H9 (cell line): ENCODE measurements at regions not wholly inside any gene's neighbourhood (a gene's known extent, or its start where the extent isn't known, plus 50 kb on each side); places are given as distances from the start of the nearest gene placed in this dataset.

Experiments
- DNase-seq: peaks from one replicate; pipeline ENCODE4 v3.0.0-alpha.2; 2017
- H2AFZ ChIP-seq: one replicate; pipeline ENCODE4 v1.6.1; 2013; ENCODE audit warnings: mild to moderate bottlenecking, low read length, control low read depth, moderate library complexity
- H2AK5ac ChIP-seq: 2 replicates; pipeline ENCODE4 v1.6.1; 2013; ENCODE audit warnings: low read length, control low read depth, mixed read lengths; ENCODE audit not compliant: insufficient read length
- H2BK120ac ChIP-seq: one replicate; pipeline ENCODE4 v1.6.1; 2013; ENCODE audit warnings: low read depth, mild to moderate bottlenecking, low read length, control low read depth, inconsistent platforms; ENCODE audit not compliant: poor library complexity, severe bottlenecking
- H2BK12ac ChIP-seq: 2 replicates; pipeline ENCODE4 v1.6.1; 2013; ENCODE audit warnings: low read length, control low read depth, mixed read lengths, low read depth; ENCODE audit not compliant: insufficient read length
- H2BK15ac ChIP-seq: 2 replicates; pipeline ENCODE4 v1.6.1; 2013; ENCODE audit warnings: low read depth, low read length, control low read depth
- H2BK20ac ChIP-seq: one replicate; pipeline ENCODE4 v1.6.1; 2013; ENCODE audit warnings: low read depth, mild to moderate bottlenecking, low read length, control low read depth, inconsistent platforms; ENCODE audit not compliant: poor library complexity, severe bottlenecking
- H2BK5ac ChIP-seq: 2 replicates; pipeline ENCODE4 v1.6.1; 2013; ENCODE audit warnings: low read length, control low read depth, mixed read lengths; ENCODE audit not compliant: insufficient read length
- H3K14ac ChIP-seq: 2 replicates; pipeline ENCODE4 v1.6.1; 2013; ENCODE audit warnings: low read length, control low read depth; ENCODE audit not compliant: insufficient read depth
- H3K18ac ChIP-seq: 2 replicates; pipeline ENCODE4 v1.6.1; 2013; ENCODE audit warnings: low read depth, mild to moderate bottlenecking, mixed read lengths, low read length, control low read depth; ENCODE audit not compliant: insufficient read length
- H3K23ac ChIP-seq: 2 replicates; pipeline ENCODE4 v1.6.1; 2013; ENCODE audit warnings: low read length, control low read depth, mixed read lengths, low read depth; ENCODE audit not compliant: insufficient read length
- H3K23me2 ChIP-seq: 2 replicates; pipeline ENCODE4 v1.6.1; 2013; ENCODE audit warnings: low read depth, mild to moderate bottlenecking, mixed read lengths, low read length, control low read depth; ENCODE audit not compliant: insufficient read length, poor library complexity, severe bottlenecking
- H3K27ac ChIP-seq: 2 replicates; pipeline ENCODE4 v1.5.1; 2013; ENCODE audit warnings: low read length, control low read depth, mixed read lengths, low read depth; ENCODE audit not compliant: insufficient read length
- H3K27me3 ChIP-seq: 2 replicates; pipeline ENCODE4 v1.6.1; 2013; ENCODE audit warnings: low read length, control low read depth, inconsistent platforms; ENCODE audit not compliant: insufficient read depth
- H3K4ac ChIP-seq: 2 replicates; pipeline ENCODE4 v1.6.1; 2013; ENCODE audit warnings: low read depth, mild to moderate bottlenecking, control low read depth, inconsistent platforms, low read length, moderate library complexity
- H3K4me1 ChIP-seq: 2 replicates; pipeline ENCODE4 v1.6.1; 2013; ENCODE audit warnings: low read length, control low read depth, inconsistent platforms; ENCODE audit not compliant: insufficient read depth
- H3K4me2 ChIP-seq: 2 replicates; pipeline ENCODE4 v1.6.1; 2013; ENCODE audit warnings: low read length, control low read depth, mixed read lengths; ENCODE audit not compliant: insufficient read length, insufficient read depth
- H3K56ac ChIP-seq: 2 replicates; pipeline ENCODE4 v1.6.1; 2013; ENCODE audit warnings: low read depth, mild to moderate bottlenecking, mixed read lengths, low read length, control low read depth; ENCODE audit not compliant: insufficient read length
- H3K79me1 ChIP-seq: 2 replicates; pipeline ENCODE4 v1.6.1; 2013; ENCODE audit warnings: low read depth, mild to moderate bottlenecking, moderate library complexity, low read length, control low read depth, inconsistent platforms; ENCODE audit not compliant: insufficient read depth, poor library complexity, severe bottlenecking
- H3K79me2 ChIP-seq: 2 replicates; pipeline ENCODE4 v1.6.1; 2013; ENCODE audit warnings: low read length, control low read depth, inconsistent platforms; ENCODE audit not compliant: insufficient read depth
- H3K9ac ChIP-seq: 2 replicates; pipeline ENCODE4 v1.6.1; 2013; ENCODE audit warnings: low read length, control low read depth, mixed read lengths; ENCODE audit not compliant: insufficient read length; ENCODE audit errors: extremely low read depth
- H3K9me3 ChIP-seq: one replicate; pipeline ENCODE4 v1.6.1; 2013; ENCODE audit warnings: low read depth, low read length, inconsistent platforms; ENCODE audit not compliant: control insufficient read depth
- H3T11ph ChIP-seq: one replicate; pipeline ENCODE4 v1.6.1; 2013; ENCODE audit warnings: mild to moderate bottlenecking, low read length, control low read depth, inconsistent platforms
- H4K20me1 ChIP-seq: one replicate; pipeline ENCODE4 v1.6.1; 2013; ENCODE audit not compliant: control insufficient read depth, insufficient read length, insufficient read depth
- H4K5ac ChIP-seq: 2 replicates; pipeline ENCODE4 v1.6.1; 2013; ENCODE audit warnings: low read depth, mild to moderate bottlenecking, mixed read lengths, low read length, control low read depth; ENCODE audit not compliant: insufficient read length
- H4K8ac ChIP-seq: replicated peaks from 2 replicates; pipeline ENCODE4 v1.6.1; 2013; ENCODE audit warnings: low read length, control low read depth, mixed read lengths, low read depth; ENCODE audit not compliant: insufficient read length
- H4K91ac ChIP-seq: 2 replicates; pipeline ENCODE4 v1.6.1; 2013; ENCODE audit warnings: low read depth, mild to moderate bottlenecking, moderate library complexity, mixed read lengths, low read length, control low read depth; ENCODE audit not compliant: insufficient read length
- H3K27ac Mint-ChIP-seq, 3 experiments: 2 replicates in 2 of 3; 3 replicates in 1 of 3; pipeline ENCODE4 v1.8.0; 2020 to 2021; ENCODE audit warnings: mixed read lengths in 3 of 3, mild to moderate bottlenecking in 1 of 3, moderate library complexity in 1 of 3
- H3K27me3 Mint-ChIP-seq: 2 replicates; pipeline ENCODE4 v1.8.0; 2021; ENCODE audit warnings: low read depth, mild to moderate bottlenecking, moderate library complexity, mixed read lengths
- H3K36me3 Mint-ChIP-seq, 3 experiments: 2 replicates in 2 of 3; 3 replicates in 1 of 3; pipeline ENCODE4 v1.8.0; 2020 to 2021; ENCODE audit warnings: low read depth in 3 of 3, mixed read lengths in 3 of 3; ENCODE audit not compliant: insufficient read depth in 1 of 3
- H3K4me1 Mint-ChIP-seq, 2 experiments: 2 replicates each; pipeline ENCODE4 v1.8.0; 2020; ENCODE audit warnings: mixed read lengths in 2 of 2
- H3K4me3 Mint-ChIP-seq, 2 experiments: 2 replicates in 1 of 2; 3 replicates in 1 of 2; pipeline ENCODE4 v1.8.0; 2020 to 2021; ENCODE audit warnings: mild to moderate bottlenecking in 2 of 2, mixed read lengths in 2 of 2, moderate library complexity in 1 of 2
- H3K9me3 Mint-ChIP-seq, 2 experiments: 2 replicates in 1 of 2; 3 replicates in 1 of 2; pipeline ENCODE4 v1.8.0; 2020; ENCODE audit warnings: mild to moderate bottlenecking in 2 of 2, mixed read lengths in 2 of 2, moderate library complexity in 1 of 2
- TF ChIP-seq, protein P1 (sequence below): fragments of 200-600 bp; sonication (generic); conservative IDR thresholded peaks from 3 replicates; pipeline ENCODE4 v1.8.0; 2021; ENCODE audit warnings: antibody characterized with exemption, mild to moderate bottlenecking

DNA sequence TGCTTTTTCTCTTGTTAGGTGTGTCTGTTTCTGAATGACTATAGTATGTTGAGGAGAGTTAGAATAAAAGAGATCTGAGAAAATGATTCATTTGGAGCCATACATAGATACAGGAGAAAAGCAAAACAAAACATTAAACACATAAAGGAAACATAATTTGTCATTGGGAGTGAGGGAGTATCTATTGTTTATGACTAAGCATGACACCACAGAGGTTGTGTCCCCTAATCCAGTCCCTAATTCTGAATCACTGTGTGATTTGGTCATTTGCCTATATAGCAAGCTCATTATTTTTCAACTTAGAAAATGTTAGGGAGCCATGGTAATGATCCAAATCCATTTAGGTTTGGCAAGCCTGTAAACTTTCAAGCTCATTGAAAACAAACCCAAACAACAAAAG lies 132.3 kb upstream of the BMPER start:
- Histone ChIP-seq H2BK20ac (no peak overlapping the region), H3K9ac (no peak overlapping the region), H3K56ac (no peak overlapping the region), H3T11ph (no peak overlapping the region), H3K14ac (no peak overlapping the region), H4K5ac (no peak overlapping the region), H3K18ac (no peak overlapping the region), H3K4me1 (no peaks in the 10 kb centered on the region), H2BK120ac (no peak overlapping the region), H2AK5ac (no peak overlapping the region), H2BK12ac (no peak overlapping the region), H3K4ac (no peak overlapping the region), H3K23me2 (no peaks in the 10 kb centered on the region), H3K27ac (no peak overlapping the region), H4K20me1 (no peaks in the 10 kb centered on the region), H3K79me2 (no peaks in the 10 kb centered on the region), H2BK5ac (no peak overlapping the region), H2BK15ac (no peak overlapping the region), H4K8ac (no peak overlapping the region), H3K4me2 (no peak overlapping the region), H4K91ac (no peak overlapping the region), H2AFZ (no peak overlapping the region), H3K27me3 (no peaks in the 10 kb centered on the region; the same call in 1 of the 2 replicates), H3K9me3 (no peaks in the 10 kb centered on the region), H3K23ac (no peak overlapping the region), H3K79me1 (no peaks in the 10 kb centered on the region)
- Mint-ChIP-seq H3K9me3 (no peaks in the 10 kb centered on the region), H3K4me3 (no peak overlapping the region), H3K27me3 (no peaks in the 10 kb centered on the region; the same call in 1 of the 2 replicates), H3K27ac (no peak overlapping the region), H3K4me1 (no peaks in the 10 kb centered on the region), H3K36me3 (no peaks in the 10 kb centered on the region)
- TF ChIP-seq, protein P1, sequence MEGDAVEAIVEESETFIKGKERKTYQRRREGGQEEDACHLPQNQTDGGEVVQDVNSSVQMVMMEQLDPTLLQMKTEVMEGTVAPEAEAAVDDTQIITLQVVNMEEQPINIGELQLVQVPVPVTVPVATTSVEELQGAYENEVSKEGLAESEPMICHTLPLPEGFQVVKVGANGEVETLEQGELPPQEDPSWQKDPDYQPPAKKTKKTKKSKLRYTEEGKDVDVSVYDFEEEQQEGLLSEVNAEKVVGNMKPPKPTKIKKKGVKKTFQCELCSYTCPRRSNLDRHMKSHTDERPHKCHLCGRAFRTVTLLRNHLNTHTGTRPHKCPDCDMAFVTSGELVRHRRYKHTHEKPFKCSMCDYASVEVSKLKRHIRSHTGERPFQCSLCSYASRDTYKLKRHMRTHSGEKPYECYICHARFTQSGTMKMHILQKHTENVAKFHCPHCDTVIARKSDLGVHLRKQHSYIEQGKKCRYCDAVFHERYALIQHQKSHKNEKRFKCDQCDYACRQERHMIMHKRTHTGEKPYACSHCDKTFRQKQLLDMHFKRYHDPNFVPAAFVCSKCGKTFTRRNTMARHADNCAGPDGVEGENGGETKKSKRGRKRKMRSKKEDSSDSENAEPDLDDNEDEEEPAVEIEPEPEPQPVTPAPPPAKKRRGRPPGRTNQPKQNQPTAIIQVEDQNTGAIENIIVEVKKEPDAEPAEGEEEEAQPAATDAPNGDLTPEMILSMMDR, result no peak
- DNase-seq, result no peak
